CD4-positive, alpha-beta T cell treated with Interleukin-6 for 4 hours (primary cell): ENCODE measurements at regions not wholly inside any gene's neighbourhood (a gene's known extent, or its start where the extent isn't known, plus 50 kb on each side); places are given as distances from the start of the nearest gene placed in this dataset.
"Not testable (repeated sequence)": the region's sequence is repeated elsewhere in the genome, so short reads cannot be mapped to it uniquely, and the experiment has no call there.

ENCODE experiments used
- DNase-seq: peaks from one replicate; pipeline ENCODE4 v3.0.0-alpha.2; 2020; ENCODE audit warnings: mixed read lengths

GRCh38 chr3:70471464-70472342 lies 159.3 kb upstream of the MDFIC2 start:
- DNase-seq: no peak

- no peak for DNase-seq
These were observed 153.7 kb upstream of the MDFIC2 start for GRCh38 chr3:70466096-70466495.

- DNase-seq: no peak
These were observed 152.4 kb upstream of the MDFIC2 start for GRCh38 chr3:70464876-70465275.

- DNase-seq: no peak
These were observed 152.0 kb upstream of the MDFIC2 start for GRCh38 chr3:70464465-70464864.

GRCh38 chr3:70450220-70450619 lies 137.8 kb upstream of the MDFIC2 start:
- DNase-seq: not testable (repeated sequence)

- DNase-seq: not testable (repeated sequence)
These were observed 123.0 kb upstream of the MDFIC2 start for GRCh38 chr3:70435422-70435821.

GRCh38 chr3:70433091-70433490 lies 120.7 kb upstream of the MDFIC2 start:
- DNase-seq: no peak

- DNase-seq: no peak
These were observed 119.5 kb upstream of the MDFIC2 start for GRCh38 chr3:70431911-70432310.

- DNase-seq: no peak
These were observed 113.6 kb upstream of the MDFIC2 start for GRCh38 chr3:70426071-70426470.

- DNase-seq: no peak
These were observed 109.1 kb upstream of the MDFIC2 start for GRCh38 chr3:70421506-70421905.

- no peak for DNase-seq
These were observed 96.6 kb upstream of the MDFIC2 start for GRCh38 chr3:70409018-70409417.

GRCh38 chr3:70400194-70400593 lies 87.8 kb upstream of the MDFIC2 start:
- no peak for DNase-seq

GRCh38 chr3:70393881-70394612 lies 81.6 kb upstream of the MDFIC2 start:
- DNase-seq: no peak

GRCh38 chr3:70392227-70392626 lies 79.8 kb upstream of the MDFIC2 start:
- DNase-seq: no peak

- DNase-seq: no peak
These were observed 75.5 kb upstream of the MDFIC2 start for GRCh38 chr3:70387889-70388288.

GRCh38 chr3:70386846-70387245 lies 74.4 kb upstream of the MDFIC2 start:
- DNase-seq: no peak

GRCh38 chr3:70386043-70386442 lies 73.6 kb upstream of the MDFIC2 start:
- no peak for DNase-seq

- no peak for DNase-seq
These were observed 71.0 kb upstream of the MDFIC2 start for GRCh38 chr3:70383360-70383831.

- DNase-seq: no peak
These were observed 61.7 kb upstream of the MDFIC2 start for GRCh38 chr3:70374179-70374578.
